ENCODE measurements at regions not wholly inside any gene's neighbourhood (a gene's known extent, or its start where the extent isn't known, plus 50 kb on each side); places are given as distances from the start of the nearest gene placed in this dataset.

GRCh38 chr2:35794796-35795450 is 560.7 kb upstream of the CRIM1 start:
- no peak for ATAC-seq (ENCODE audit: insufficient read depth, low FRiP score)
- TF ChIP-seq, protein P1, sequence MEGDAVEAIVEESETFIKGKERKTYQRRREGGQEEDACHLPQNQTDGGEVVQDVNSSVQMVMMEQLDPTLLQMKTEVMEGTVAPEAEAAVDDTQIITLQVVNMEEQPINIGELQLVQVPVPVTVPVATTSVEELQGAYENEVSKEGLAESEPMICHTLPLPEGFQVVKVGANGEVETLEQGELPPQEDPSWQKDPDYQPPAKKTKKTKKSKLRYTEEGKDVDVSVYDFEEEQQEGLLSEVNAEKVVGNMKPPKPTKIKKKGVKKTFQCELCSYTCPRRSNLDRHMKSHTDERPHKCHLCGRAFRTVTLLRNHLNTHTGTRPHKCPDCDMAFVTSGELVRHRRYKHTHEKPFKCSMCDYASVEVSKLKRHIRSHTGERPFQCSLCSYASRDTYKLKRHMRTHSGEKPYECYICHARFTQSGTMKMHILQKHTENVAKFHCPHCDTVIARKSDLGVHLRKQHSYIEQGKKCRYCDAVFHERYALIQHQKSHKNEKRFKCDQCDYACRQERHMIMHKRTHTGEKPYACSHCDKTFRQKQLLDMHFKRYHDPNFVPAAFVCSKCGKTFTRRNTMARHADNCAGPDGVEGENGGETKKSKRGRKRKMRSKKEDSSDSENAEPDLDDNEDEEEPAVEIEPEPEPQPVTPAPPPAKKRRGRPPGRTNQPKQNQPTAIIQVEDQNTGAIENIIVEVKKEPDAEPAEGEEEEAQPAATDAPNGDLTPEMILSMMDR (IDR thresholded peaks at IDR 0.05; ENCODE audit: control extremely low read depth, extremely low read depth) = no peak

DNA sequence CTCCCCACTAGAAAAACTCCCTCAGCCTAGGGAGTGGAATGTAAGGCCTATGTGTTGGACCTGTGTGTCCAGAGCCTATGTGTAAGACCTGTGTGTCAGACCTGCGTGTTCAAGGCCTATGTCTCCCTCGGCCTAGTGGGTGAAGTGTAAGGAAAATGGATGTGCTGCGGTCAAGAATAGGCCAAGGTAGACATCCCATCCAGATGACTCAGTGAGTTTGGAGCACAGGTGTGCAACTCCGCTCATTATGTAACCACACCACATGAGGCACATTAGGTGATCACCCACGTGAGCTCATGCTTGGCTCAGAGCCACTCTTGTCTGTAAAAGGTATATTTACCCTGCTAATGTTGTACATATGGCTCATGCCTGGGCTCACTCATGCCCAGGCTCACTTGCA is 565.3 kb upstream of the CRIM1 start:
- Histone ChIP-seq H3K27ac (ENCODE audit: low read depth in 1 of 2, low read length in 1 of 2) (no peak overlapping the region), H3K4me3 (no peak overlapping the region), H3K9me3 (ENCODE audit: control insufficient read depth in 4 of 4, insufficient read depth in 3 of 4, low read length in 3 of 4) (peaks cover 0 to 7% (median 0%) of the 10 kb centered on the region in 4 donors), H3K9ac (ENCODE audit: insufficient read depth in 1 of 2, low read length in 2 of 2) (no peak overlapping the region), H3K4me1 (ENCODE audit: control insufficient read depth in 5 of 5, insufficient read depth in 5 of 5, low read length in 5 of 5) (no peaks in the 10 kb centered on the region), H3K36me3 (ENCODE audit: control insufficient read depth in 4 of 4, insufficient read depth in 4 of 4, low read length in 4 of 4) (no peaks in the 10 kb centered on the region), H3K27me3 (ENCODE audit: control insufficient read depth in 3 of 3, insufficient read depth in 3 of 3, low read length in 2 of 3) (no peaks in the 10 kb centered on the region)
- DNase-seq = no peak
- 84 to 94% methylated on average over 5 of the region's 5 CpGs for WGBS, 2 donors
- TF ChIP-seq, protein P1 (IDR thresholded peaks at IDR 0.05; ENCODE audit: control extremely low read depth, extremely low read depth) = no peak
- no peak for ATAC-seq (ENCODE audit: insufficient read depth, low FRiP score)

More at GRCh38 chr2:35794796-35795450, 560.7 kb upstream of the CRIM1 start:
- Histone ChIP-seq H3K9me3 (ENCODE audit: control insufficient read depth in 4 of 4, insufficient read depth in 3 of 4, low read length in 3 of 4) (peaks cover 0 to 3% (median 0%) of the 10 kb centered on the region in 4 donors), H3K4me3 (no peak overlapping the region), H3K4me1 (ENCODE audit: control insufficient read depth in 5 of 5, insufficient read depth in 5 of 5, low read length in 5 of 5) (no peaks in the 10 kb centered on the region), H3K27me3 (ENCODE audit: control insufficient read depth in 3 of 3, insufficient read depth in 3 of 3, low read length in 2 of 3) (no peaks in the 10 kb centered on the region), H3K36me3 (ENCODE audit: control insufficient read depth in 4 of 4, insufficient read depth in 4 of 4, low read length in 4 of 4) (no peaks in the 10 kb centered on the region), H3K27ac (ENCODE audit: low read depth in 1 of 2, low read length in 1 of 2) (no peak overlapping the region), H3K9ac (ENCODE audit: insufficient read depth in 1 of 2, low read length in 2 of 2) (no peak overlapping the region)
- peak in 1 of 3 donors; percentile 2 for DNase-seq
- WGBS, 2 donors = 78 to 91% methylated on average over 6 of the region's 6 CpGs

DNA sequence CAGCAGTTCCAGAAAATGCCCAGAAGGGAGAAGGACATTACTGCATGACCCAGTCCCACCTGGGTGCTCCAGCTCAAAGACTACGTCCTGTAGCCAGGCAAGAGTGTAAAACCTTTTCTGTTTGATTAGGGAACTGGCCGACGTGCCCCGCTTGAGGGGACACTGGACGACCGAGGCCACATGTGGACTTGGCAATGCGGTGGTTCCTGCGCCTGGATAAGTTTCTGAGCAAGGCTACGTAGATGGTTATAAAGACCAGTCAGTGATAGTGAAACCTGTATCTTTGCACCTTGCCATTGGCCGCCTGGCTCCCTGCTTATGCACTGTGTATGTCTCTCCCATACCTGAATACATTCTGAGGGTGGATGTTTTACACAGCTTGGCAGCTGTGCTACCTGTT is 567.0 kb upstream of the CRIM1 start:
- DNase-seq (no peak), ATAC-seq (ENCODE audit: insufficient read depth, low FRiP score) (no peak)
- no peak overlapping the region for H3K4me3 ChIP-seq
- WGBS, 2 donors = 92 to 95% methylated on average over 10 of the region's 10 CpGs
- no peaks in the 10 kb centered on the region for H3K4me1 ChIP-seq (ENCODE audit: control insufficient read depth in 5 of 5, insufficient read depth in 5 of 5, low read length in 5 of 5)
- H3K36me3 ChIP-seq (ENCODE audit: control insufficient read depth in 4 of 4, insufficient read depth in 4 of 4, low read length in 4 of 4) = no peaks in the 10 kb centered on the region
- H3K9me3 ChIP-seq (ENCODE audit: control insufficient read depth in 4 of 4, insufficient read depth in 3 of 4, low read length in 3 of 4) = peaks cover 0 to 7% (median 0%) of the 10 kb centered on the region in 4 donors
- no peak overlapping the region for H3K9ac ChIP-seq (ENCODE audit: insufficient read depth in 1 of 2, low read length in 2 of 2)
- TF ChIP-seq, protein P1 (IDR thresholded peaks at IDR 0.05; ENCODE audit: control extremely low read depth, extremely low read depth) = no peak
- H3K27ac ChIP-seq (ENCODE audit: low read depth in 1 of 2, low read length in 1 of 2) = no peak overlapping the region
- H3K27me3 ChIP-seq (ENCODE audit: control insufficient read depth in 3 of 3, insufficient read depth in 3 of 3, low read length in 2 of 3) = no peaks in the 10 kb centered on the region

Measured in lung (tissue), 11 donors.